Liver (tissue), 3 donors: ENCODE measurements at regions not wholly inside any gene's neighbourhood (a gene's known extent, or its start where the extent isn't known, plus 50 kb on each side); places are given as distances from the start of the nearest gene placed in this dataset.

ENCODE experiments used
- EGR1 ChIP-seq, 2 donors: IDR thresholded peaks; 2 replicates each; pipeline ENCODE4 v1.6.1; 2016 to 2018; ENCODE audit warnings: antibody characterized with exemption in 2 of 2, low read depth in 2 of 2
- FOXA1 ChIP-seq: IDR thresholded peaks from 2 replicates; pipeline ENCODE4 v1.6.1; 2016; ENCODE audit warnings: antibody characterized with exemption
- HNF4A ChIP-seq, 2 donors: conservative IDR thresholded peaks; 2 replicates each; pipeline ENCODE4 v1.6.1; 2016; ENCODE audit warnings: antibody characterized with exemption in 2 of 2, mild to moderate bottlenecking in 2 of 2
- JUND ChIP-seq, 2 donors: IDR thresholded peaks; 2 replicates each; pipeline ENCODE4 v1.6.1; 2016; ENCODE audit warnings: antibody characterized with exemption in 2 of 2
- RXRA ChIP-seq, 2 donors: IDR thresholded peaks; 2 replicates each; pipeline ENCODE4 v1.6.1; 2017 to 2018; ENCODE audit warnings: antibody characterized with exemption in 2 of 2, mild to moderate bottlenecking in 1 of 2
- SP1 ChIP-seq: IDR thresholded peaks from 2 replicates; pipeline ENCODE4 v1.6.1; 2018; ENCODE audit warnings: antibody characterized with exemption, mild to moderate bottlenecking
- TAF1 ChIP-seq: conservative IDR thresholded peaks from 2 replicates; pipeline ENCODE4 v1.6.1; 2016; ENCODE audit warnings: antibody characterized with exemption, mild to moderate bottlenecking
- YY1 ChIP-seq: IDR thresholded peaks from 2 replicates; pipeline ENCODE4 v1.6.1; 2016; ENCODE audit warnings: antibody characterized with exemption, mild to moderate bottlenecking
- TF ChIP-seq, protein P1 (sequence below): fragments of 150-350 bp; IDR thresholded peaks from 2 replicates; pipeline ENCODE4 v1.5.1; 2017; ENCODE audit warnings: improper control_type of control experiment, low read depth, low read length; ENCODE audit not compliant: missing input control
- TF ChIP-seq, protein P2 (sequence below): IDR thresholded peaks from 2 replicates; pipeline ENCODE4 v1.6.1; 2016; ENCODE audit warnings: antibody characterized with exemption, mild to moderate bottlenecking
- TF ChIP-seq, protein P3 (sequence below): IDR thresholded peaks from 2 replicates; pipeline ENCODE4 v1.6.1; 2016; ENCODE audit warnings: antibody characterized with exemption
- TF ChIP-seq, protein P4 (sequence below): IDR thresholded peaks from 2 replicates; pipeline ENCODE4 v1.6.1; 2016; ENCODE audit warnings: antibody characterized with exemption
- donor health status: healthy.
- donor health status: healthy.

DNA sequence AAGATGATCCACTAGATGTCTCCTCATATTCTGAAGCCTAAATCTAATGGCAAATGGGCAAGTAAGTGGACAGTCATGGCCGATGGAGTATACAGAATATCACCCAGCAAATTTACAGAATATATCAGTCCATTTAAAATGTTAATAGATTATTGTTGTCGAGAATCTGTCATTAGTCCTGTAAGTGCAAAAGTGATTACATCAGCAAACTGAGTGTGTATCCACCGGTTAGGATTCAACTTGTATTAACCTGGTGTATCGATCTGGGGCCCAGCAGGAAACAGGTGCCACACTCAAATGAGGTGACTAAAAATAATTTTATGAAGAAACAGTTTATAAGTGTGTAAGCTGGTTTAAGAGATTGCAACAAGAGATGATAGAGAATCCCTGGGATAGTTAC lies 367.9 kb upstream of the FAM47C start:
- TF ChIP-seq, protein P1, sequence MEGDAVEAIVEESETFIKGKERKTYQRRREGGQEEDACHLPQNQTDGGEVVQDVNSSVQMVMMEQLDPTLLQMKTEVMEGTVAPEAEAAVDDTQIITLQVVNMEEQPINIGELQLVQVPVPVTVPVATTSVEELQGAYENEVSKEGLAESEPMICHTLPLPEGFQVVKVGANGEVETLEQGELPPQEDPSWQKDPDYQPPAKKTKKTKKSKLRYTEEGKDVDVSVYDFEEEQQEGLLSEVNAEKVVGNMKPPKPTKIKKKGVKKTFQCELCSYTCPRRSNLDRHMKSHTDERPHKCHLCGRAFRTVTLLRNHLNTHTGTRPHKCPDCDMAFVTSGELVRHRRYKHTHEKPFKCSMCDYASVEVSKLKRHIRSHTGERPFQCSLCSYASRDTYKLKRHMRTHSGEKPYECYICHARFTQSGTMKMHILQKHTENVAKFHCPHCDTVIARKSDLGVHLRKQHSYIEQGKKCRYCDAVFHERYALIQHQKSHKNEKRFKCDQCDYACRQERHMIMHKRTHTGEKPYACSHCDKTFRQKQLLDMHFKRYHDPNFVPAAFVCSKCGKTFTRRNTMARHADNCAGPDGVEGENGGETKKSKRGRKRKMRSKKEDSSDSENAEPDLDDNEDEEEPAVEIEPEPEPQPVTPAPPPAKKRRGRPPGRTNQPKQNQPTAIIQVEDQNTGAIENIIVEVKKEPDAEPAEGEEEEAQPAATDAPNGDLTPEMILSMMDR = no peak
- TF ChIP-seq EGR1 (IDR thresholded peaks at IDR 0.05; ENCODE audit: low read depth in 2 of 2) (no peak), FOXA1 (no peak), JUND (IDR thresholded peaks at IDR 0.05) (no peak), SP1 (no peak), HNF4A (conservative IDR thresholded peaks at IDR 0.05) (no peak), YY1 (no peak), TAF1 (no peak), RXRA (IDR thresholded peaks at IDR 0.05) (no peak)
- TF ChIP-seq, protein P2, sequence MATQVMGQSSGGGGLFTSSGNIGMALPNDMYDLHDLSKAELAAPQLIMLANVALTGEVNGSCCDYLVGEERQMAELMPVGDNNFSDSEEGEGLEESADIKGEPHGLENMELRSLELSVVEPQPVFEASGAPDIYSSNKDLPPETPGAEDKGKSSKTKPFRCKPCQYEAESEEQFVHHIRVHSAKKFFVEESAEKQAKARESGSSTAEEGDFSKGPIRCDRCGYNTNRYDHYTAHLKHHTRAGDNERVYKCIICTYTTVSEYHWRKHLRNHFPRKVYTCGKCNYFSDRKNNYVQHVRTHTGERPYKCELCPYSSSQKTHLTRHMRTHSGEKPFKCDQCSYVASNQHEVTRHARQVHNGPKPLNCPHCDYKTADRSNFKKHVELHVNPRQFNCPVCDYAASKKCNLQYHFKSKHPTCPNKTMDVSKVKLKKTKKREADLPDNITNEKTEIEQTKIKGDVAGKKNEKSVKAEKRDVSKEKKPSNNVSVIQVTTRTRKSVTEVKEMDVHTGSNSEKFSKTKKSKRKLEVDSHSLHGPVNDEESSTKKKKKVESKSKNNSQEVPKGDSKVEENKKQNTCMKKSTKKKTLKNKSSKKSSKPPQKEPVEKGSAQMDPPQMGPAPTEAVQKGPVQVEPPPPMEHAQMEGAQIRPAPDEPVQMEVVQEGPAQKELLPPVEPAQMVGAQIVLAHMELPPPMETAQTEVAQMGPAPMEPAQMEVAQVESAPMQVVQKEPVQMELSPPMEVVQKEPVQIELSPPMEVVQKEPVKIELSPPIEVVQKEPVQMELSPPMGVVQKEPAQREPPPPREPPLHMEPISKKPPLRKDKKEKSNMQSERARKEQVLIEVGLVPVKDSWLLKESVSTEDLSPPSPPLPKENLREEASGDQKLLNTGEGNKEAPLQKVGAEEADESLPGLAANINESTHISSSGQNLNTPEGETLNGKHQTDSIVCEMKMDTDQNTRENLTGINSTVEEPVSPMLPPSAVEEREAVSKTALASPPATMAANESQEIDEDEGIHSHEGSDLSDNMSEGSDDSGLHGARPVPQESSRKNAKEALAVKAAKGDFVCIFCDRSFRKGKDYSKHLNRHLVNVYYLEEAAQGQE = no peak
- TF ChIP-seq, protein P3, sequence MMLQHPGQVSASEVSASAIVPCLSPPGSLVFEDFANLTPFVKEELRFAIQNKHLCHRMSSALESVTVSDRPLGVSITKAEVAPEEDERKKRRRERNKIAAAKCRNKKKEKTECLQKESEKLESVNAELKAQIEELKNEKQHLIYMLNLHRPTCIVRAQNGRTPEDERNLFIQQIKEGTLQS = no peak
- TF ChIP-seq, protein P4, sequence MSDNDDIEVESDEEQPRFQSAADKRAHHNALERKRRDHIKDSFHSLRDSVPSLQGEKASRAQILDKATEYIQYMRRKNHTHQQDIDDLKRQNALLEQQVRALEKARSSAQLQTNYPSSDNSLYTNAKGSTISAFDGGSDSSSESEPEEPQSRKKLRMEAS = no peak
